ENCODE measurements at regions not wholly inside any gene's neighbourhood (a gene's known extent, or its start where the extent isn't known, plus 50 kb on each side); places are given as distances from the start of the nearest gene placed in this dataset.

GRCh38 chr5:163373436-163374084 is 63.8 kb upstream of the CCNG1 start:
- no peak for DNase-seq

GRCh38 chr5:163377982-163378381 is 59.4 kb upstream of the CCNG1 start:
- DNase-seq: no peak

- no peak for DNase-seq
Observed at GRCh38 chr5:163379298-163380155, 57.9 kb upstream of the CCNG1 start.

GRCh38 chr5:163381832-163382231 is 55.6 kb upstream of the CCNG1 start:
- no peak for DNase-seq

GRCh38 chr5:163383754-163384153 is 53.6 kb upstream of the CCNG1 start:
- no peak for DNase-seq

GRCh38 chr5:163384669-163385068 is 52.7 kb upstream of the CCNG1 start:
- no peak for DNase-seq

- DNase-seq: no peak
Observed at GRCh38 chr5:163385271-163385670, 52.1 kb upstream of the CCNG1 start.

- no peak for DNase-seq
Observed at GRCh38 chr5:163385824-163386223, 51.6 kb upstream of the CCNG1 start.

- DNase-seq: no peak
Observed at GRCh38 chr5:163386352-163386751, 51.0 kb upstream of the CCNG1 start.

GRCh38 chr5:163387589-163388343 is 49.6 kb upstream of the CCNG1 start:
- DNase-seq: no peak
